ENCODE measurements at regions not wholly inside any gene's neighbourhood (a gene's known extent, or its start where the extent isn't known, plus 50 kb on each side); places are given as distances from the start of the nearest gene placed in this dataset.

- TF ChIP-seq, protein P1, sequence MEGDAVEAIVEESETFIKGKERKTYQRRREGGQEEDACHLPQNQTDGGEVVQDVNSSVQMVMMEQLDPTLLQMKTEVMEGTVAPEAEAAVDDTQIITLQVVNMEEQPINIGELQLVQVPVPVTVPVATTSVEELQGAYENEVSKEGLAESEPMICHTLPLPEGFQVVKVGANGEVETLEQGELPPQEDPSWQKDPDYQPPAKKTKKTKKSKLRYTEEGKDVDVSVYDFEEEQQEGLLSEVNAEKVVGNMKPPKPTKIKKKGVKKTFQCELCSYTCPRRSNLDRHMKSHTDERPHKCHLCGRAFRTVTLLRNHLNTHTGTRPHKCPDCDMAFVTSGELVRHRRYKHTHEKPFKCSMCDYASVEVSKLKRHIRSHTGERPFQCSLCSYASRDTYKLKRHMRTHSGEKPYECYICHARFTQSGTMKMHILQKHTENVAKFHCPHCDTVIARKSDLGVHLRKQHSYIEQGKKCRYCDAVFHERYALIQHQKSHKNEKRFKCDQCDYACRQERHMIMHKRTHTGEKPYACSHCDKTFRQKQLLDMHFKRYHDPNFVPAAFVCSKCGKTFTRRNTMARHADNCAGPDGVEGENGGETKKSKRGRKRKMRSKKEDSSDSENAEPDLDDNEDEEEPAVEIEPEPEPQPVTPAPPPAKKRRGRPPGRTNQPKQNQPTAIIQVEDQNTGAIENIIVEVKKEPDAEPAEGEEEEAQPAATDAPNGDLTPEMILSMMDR (conservative IDR thresholded peaks at IDR 0.05; ENCODE audit: low read length): no peak
- no peak for DNase-seq (ENCODE audit: low read depth)
- H3K4me3 ChIP-seq (ENCODE audit: low read length): no peak overlapping the region
Observed at GRCh38 chr15:92523176-92523575, 129.5 kb downstream of the ST8SIA2 start.

DNA sequence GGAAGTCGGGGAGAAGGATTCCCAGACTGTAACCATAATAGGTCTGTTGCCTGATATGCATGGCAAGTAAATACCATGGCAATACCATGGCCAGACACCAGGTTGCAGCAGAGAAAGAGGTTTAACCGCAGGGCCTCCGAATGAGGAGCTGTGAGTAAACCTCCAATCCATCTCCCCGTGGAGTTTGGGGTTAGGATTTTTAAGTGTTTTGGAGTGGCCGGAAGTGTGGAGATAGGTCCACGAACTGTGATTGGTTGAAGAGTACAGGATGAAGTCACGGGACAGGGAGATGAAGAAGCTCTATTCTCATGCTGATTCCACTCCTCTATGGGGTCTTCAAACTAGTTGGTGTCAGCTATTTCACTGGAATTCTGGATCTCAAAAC, 127.9 kb downstream of the ST8SIA2 start:
- TF ChIP-seq, protein P1 (conservative IDR thresholded peaks at IDR 0.05; ENCODE audit: low read length): peak; percentile 89
- H3K4me3 ChIP-seq (ENCODE audit: low read length): no peak overlapping the region
- peak; percentile 85 for DNase-seq (ENCODE audit: low read depth)

DNA sequence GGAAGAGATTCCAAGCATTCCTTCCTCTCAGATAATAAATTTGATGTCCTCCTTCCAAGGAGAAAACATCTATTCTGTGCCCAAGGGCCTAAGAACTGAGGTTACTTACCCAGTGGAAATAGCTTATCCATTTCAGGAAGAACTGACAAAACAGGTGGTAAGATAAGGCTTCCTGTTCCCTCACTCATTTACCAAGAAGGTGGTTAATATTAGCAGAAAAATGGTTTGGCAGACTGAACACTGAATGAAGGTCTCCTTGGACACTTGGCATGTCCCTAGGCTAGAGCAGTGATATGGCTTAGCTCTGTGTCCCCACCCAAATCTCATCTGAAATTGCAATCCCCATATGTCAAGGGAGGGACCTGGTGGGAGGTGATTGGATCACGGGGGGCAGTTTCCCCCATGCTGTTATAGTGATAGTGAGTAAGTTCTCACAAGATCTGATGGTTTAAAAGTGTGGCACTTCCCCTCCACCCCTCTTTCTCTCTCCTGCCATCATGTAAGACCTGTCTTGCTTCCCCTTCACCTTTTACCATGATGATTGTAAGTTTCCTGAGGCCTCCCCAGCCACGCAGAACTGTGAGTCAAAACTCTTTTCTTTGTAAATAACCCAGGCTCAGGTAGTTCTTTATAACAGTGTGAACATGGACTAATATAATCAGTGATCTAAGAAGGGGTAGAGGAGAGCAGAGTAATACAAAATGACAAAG, 127.4 kb downstream of the ST8SIA2 start:
- no peak for DNase-seq (ENCODE audit: low read depth)
- H3K4me3 ChIP-seq (ENCODE audit: low read length): no peak overlapping the region
- TF ChIP-seq, protein P1 (conservative IDR thresholded peaks at IDR 0.05; ENCODE audit: low read length): no peak

- DNase-seq (ENCODE audit: low read depth): peak; percentile 18
- no peak overlapping the region for H3K4me3 ChIP-seq (ENCODE audit: low read length)
- TF ChIP-seq, protein P1 (conservative IDR thresholded peaks at IDR 0.05; ENCODE audit: low read length): no peak
Observed at GRCh38 chr15:92519709-92520108, 126.0 kb downstream of the ST8SIA2 start.

All from AG10803 (cell line).